NT2/D1 (cell line): ENCODE measurements at regions not wholly inside any gene's neighbourhood (a gene's known extent, or its start where the extent isn't known, plus 50 kb on each side); places are given as distances from the start of the nearest gene placed in this dataset.

Source experiments
- DNase-seq: peaks from one replicate; pipeline ENCODE4 v3.0.0-alpha.2; 2011; ENCODE audit warnings: low read depth, low spot score
- H3K27me3 ChIP-seq: 2 replicates; pipeline ENCODE4 v1.6.0; 2011; ENCODE audit warnings: mild to moderate bottlenecking; ENCODE audit not compliant: insufficient read length, insufficient read depth
- H3K36me3 ChIP-seq: 2 replicates; pipeline ENCODE4 v1.6.1; 2011; ENCODE audit warnings: mild to moderate bottlenecking, low read length, mixed read lengths; ENCODE audit not compliant: insufficient read depth, insufficient read length
- H3K4me1 ChIP-seq: 2 replicates; pipeline ENCODE4 v1.5.1; 2011; ENCODE audit not compliant: insufficient read depth, insufficient read length
- H3K4me3 ChIP-seq: 2 replicates; pipeline ENCODE4 v1.5.1; 2011; ENCODE audit warnings: low read depth; ENCODE audit not compliant: insufficient read length
- H3K9ac ChIP-seq: 2 replicates; pipeline ENCODE4 v1.6.0; 2011; ENCODE audit warnings: low read depth; ENCODE audit not compliant: insufficient read length
- H3K9me3 ChIP-seq: 2 replicates; pipeline ENCODE4 v1.5.1; 2011; ENCODE audit warnings: mild to moderate bottlenecking, low read length; ENCODE audit not compliant: insufficient read depth
- SUZ12 ChIP-seq: IDR thresholded peaks from 2 replicates; pipeline ENCODE4 v1.6.1; 2011; ENCODE audit not compliant: insufficient read length, insufficient read depth; ENCODE audit errors: extremely low read depth
- YY1 ChIP-seq: IDR thresholded peaks from 2 replicates; pipeline ENCODE4 v1.6.1; 2011; ENCODE audit not compliant: insufficient read length, insufficient read depth
- ZNF274 ChIP-seq: IDR thresholded peaks from 2 replicates; pipeline ENCODE4 v1.6.1; 2011; ENCODE audit warnings: mild to moderate bottlenecking, low read depth, low read length

DNA sequence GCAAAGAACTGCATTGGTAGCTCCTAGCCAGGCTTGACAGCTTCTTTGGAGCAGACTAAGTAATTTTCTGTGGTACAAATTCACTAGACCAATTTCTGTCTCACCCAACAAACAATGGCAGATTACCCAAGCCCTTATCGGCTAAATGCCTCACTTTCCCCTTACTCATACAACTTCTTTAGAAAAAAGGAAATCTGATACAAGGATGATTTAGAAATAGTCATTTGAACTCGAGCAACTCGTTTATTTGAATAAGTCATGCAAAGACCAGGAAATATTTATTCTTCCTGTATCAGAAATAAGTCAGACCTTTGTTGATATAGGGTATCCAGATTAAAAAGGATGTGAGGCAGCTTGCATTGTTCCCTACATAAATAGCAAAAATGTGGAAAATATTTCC, 170.4 kb upstream of the CDH6 start:
- H3K36me3 ChIP-seq, result no peaks in the 10 kb centered on the region
- no peaks in the 10 kb centered on the region for H3K9me3 ChIP-seq
- no peaks in the 10 kb centered on the region for H3K4me1 ChIP-seq
- DNase-seq, result no peak
- no peak for TF ChIP-seq SUZ12
- TF ChIP-seq YY1, result no peak
- no peak for TF ChIP-seq ZNF274
- H3K4me3 ChIP-seq, result no peak overlapping the region
- H3K27me3 ChIP-seq, result no peaks in the 10 kb centered on the region
- no peak overlapping the region for H3K9ac ChIP-seq

DNA sequence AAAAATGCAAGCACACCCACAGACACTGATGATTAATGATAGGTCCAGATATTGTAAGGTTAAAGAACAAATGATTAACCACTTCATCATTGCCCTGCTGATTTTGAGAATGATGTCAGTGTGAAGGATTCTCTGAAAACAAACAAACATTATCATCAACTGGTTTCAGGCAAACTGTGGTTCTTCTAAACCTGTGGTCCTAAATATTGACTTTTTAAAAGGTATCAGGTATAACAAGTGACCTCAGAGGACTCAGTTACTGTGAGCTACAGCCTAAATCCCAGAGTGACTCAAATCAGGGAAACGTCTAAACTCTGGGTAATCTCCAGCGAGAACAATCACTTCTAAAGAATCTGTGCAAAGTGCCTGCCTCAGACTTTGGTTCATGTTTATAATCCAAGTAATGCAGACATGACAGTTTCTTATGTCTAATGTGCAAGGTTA, 172.3 kb upstream of the CDH6 start:
- H3K4me3 ChIP-seq, result no peak overlapping the region
- H3K9me3 ChIP-seq, result no peaks in the 10 kb centered on the region
- H3K27me3 ChIP-seq, result no peaks in the 10 kb centered on the region
- no peak for DNase-seq
- H3K4me1 ChIP-seq, result no peaks in the 10 kb centered on the region
- TF ChIP-seq YY1 (no peak), ZNF274 (no peak), SUZ12 (no peak)
- no peak overlapping the region for H3K9ac ChIP-seq
- no peaks in the 10 kb centered on the region for H3K36me3 ChIP-seq

DNA sequence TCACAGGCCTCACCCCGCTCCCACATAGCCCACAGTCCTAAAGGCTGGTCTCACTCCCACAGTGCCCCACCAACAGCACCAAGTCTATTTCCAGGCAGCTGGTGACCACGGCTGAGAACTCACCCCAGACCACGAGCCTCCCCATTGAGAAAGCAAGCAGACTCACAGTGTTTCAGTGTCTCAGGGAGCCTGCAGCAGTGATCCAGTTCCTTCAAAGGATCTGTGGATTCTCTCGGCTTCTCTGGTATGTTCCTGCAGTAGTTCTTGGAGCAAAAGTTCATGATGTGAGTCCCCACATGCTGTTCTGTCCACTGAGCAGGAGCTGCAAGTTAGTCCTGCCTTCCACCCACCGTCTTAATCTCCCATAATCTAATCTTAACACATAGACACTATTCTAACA, 185.3 kb upstream of the CDH6 start:
- Histone ChIP-seq H3K36me3 (no peaks in the 10 kb centered on the region), H3K4me1 (no peaks in the 10 kb centered on the region), H3K9ac (no peak overlapping the region), H3K27me3 (no peaks in the 10 kb centered on the region), H3K4me3 (no peak overlapping the region), H3K9me3 (no peaks in the 10 kb centered on the region)
- DNase-seq, result no peak
- TF ChIP-seq ZNF274 (no peak), YY1 (no peak), SUZ12 (no peak)

DNA sequence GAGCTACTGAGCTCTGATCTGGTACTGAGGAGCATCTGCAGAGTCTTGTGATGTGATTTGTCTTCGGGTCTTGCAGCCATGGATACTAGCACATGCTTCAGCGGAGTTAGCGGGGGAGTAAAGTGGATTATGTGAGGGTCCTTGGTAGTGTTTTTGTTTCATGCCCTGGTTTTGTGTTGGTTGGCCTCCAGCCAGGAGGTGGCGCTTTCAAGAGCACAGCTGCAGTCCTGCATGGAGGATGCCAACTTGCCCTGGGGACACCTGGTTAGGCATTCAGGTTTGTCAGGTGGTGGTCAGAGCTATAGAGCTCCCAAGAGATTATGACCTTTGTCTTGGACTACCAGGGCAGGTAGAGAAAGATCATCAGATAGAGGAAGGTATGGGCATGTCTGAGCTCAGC, 185.8 kb upstream of the CDH6 start:
- TF ChIP-seq SUZ12 (no peak), ZNF274 (no peak), YY1 (no peak)
- Histone ChIP-seq H3K27me3 (no peaks in the 10 kb centered on the region), H3K9me3 (no peaks in the 10 kb centered on the region), H3K4me3 (no peak overlapping the region), H3K36me3 (no peaks in the 10 kb centered on the region), H3K4me1 (no peaks in the 10 kb centered on the region), H3K9ac (no peak overlapping the region)
- no peak for DNase-seq

DNA sequence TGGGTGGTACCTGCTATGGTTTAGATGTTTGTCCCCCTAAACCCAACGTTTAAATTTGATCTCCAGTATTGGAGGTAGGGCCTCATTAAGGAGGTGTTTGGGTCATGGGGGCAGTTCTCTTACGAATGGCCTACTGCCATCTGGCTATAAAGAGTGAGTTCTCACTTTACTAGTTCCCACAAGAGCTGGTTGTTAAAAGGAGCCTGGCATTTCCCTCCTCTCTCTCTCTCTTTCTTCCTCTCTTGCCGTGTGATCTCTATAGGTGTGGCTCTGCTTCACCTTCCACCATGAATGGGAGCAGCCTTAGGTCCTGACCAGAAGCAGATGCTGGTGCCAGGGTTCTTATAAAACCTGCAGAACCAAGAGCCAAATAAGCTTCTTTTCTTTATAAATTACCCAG, 193.2 kb upstream of the CDH6 start:
- H3K4me1 ChIP-seq, result no peaks in the 10 kb centered on the region
- H3K9ac ChIP-seq, result no peak overlapping the region
- H3K36me3 ChIP-seq, result no peaks in the 10 kb centered on the region
- H3K27me3 ChIP-seq, result no peaks in the 10 kb centered on the region
- H3K9me3 ChIP-seq, result 0 out of 2 replicates have a peak, but pooled peaks cover 5% of the 10 kb centered on the region
- no peak overlapping the region for H3K4me3 ChIP-seq
- DNase-seq, result no peak
- TF ChIP-seq ZNF274 (no peak), YY1 (no peak), SUZ12 (no peak)

DNA sequence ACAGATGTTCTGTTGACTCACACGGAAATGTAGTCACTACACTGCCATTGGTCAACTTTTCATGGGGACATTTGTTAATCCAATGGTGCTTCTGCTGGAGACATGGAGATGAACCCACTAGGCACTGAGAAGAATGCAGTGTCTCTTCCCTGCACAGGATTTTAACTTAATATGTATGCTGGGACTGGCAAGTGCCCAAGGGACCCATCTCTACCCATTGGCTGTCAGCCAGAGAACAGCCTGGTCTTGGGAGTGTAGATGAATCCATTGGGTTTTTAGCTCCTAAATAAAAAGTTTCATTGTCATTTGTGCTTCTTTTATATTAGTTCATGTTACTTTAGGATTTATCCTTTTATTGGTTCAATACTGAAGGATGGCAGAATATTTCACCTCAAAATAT, 195.8 kb upstream of the CDH6 start:
- Histone ChIP-seq H3K4me3 (no peak overlapping the region), H3K4me1 (no peaks in the 10 kb centered on the region), H3K9me3 (0 out of 2 replicates have a peak, but pooled peaks cover 5% of the 10 kb centered on the region), H3K27me3 (no peaks in the 10 kb centered on the region), H3K9ac (no peak overlapping the region), H3K36me3 (no peaks in the 10 kb centered on the region)
- no peak for DNase-seq
- TF ChIP-seq SUZ12, result no peak
- TF ChIP-seq ZNF274, result no peak
- TF ChIP-seq YY1, result no peak

DNA sequence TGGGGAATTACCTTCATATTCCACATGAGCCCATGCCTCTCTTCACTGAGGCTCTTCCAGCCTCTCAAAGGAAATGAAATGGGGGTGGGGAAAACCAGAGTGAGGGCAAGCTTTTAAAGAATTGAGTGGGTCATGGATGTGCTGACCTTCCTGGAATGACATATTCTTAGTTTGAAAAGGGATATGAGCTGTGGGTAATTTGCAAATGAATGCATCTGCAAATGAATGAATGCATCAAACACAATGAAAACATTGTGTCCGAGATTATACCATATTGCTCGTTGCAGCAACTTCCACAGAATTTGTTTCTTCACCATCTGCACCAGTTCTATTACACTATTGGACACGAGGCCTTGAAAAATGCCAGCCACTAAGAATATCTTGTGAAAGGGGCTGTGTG, 198.6 kb upstream of the CDH6 start:
- H3K9ac ChIP-seq, result no peak overlapping the region
- TF ChIP-seq SUZ12 (no peak), YY1 (no peak), ZNF274 (no peak)
- no peaks in the 10 kb centered on the region for H3K27me3 ChIP-seq
- no peak for DNase-seq
- no peak overlapping the region for H3K4me3 ChIP-seq
- 0 out of 2 replicates have a peak, but pooled peaks cover 5% of the 10 kb centered on the region for H3K9me3 ChIP-seq
- no peaks in the 10 kb centered on the region for H3K4me1 ChIP-seq
- H3K36me3 ChIP-seq, result no peaks in the 10 kb centered on the region
